ENCODE measurements at regions not wholly inside any gene's neighbourhood (a gene's known extent, or its start where the extent isn't known, plus 50 kb on each side); places are given as distances from the start of the nearest gene placed in this dataset.
"Not testable (repeated sequence)": the region's sequence is repeated elsewhere in the genome, so short reads cannot be mapped to it uniquely, and the experiment has no call there.

GRCh38 chr13:18710673-18711072, 471.0 kb downstream of the TUBA3C start:
- DNase-seq; intact Hi-C loops (cut with DNase I): not testable (repeated sequence)

- DNase-seq, result peak in 1 of 42 donors; percentile 12
- intact Hi-C loops (cut with DNase I), result not testable (repeated sequence)
These were observed 475.1 kb downstream of the TUBA3C start for GRCh38 chr13:18706538-18706937.

- DNase-seq; intact Hi-C loops (cut with DNase I): not testable (repeated sequence)
These were observed 479.0 kb downstream of the TUBA3C start for GRCh38 chr13:18702464-18703247.

- DNase-seq; intact Hi-C loops (cut with DNase I): not testable (repeated sequence)
These were observed 483.3 kb downstream of the TUBA3C start for GRCh38 chr13:18698332-18698731.

- DNase-seq; intact Hi-C loops (cut with DNase I): not testable (repeated sequence)
These were observed 483.8 kb downstream of the TUBA3C start for GRCh38 chr13:18697851-18698250.

- intact Hi-C loops (cut with DNase I); DNase-seq: not testable (repeated sequence)
These were observed 484.4 kb downstream of the TUBA3C start for GRCh38 chr13:18697221-18697620.

- intact Hi-C loops (cut with DNase I); DNase-seq: not testable (repeated sequence)
These were observed 504.2 kb downstream of the TUBA3C start for GRCh38 chr13:18677403-18677802.

- DNase-seq; intact Hi-C loops (cut with DNase I): not testable (repeated sequence)
These were observed 506.4 kb downstream of the TUBA3C start for GRCh38 chr13:18675268-18675667.

- DNase-seq; intact Hi-C loops (cut with DNase I): not testable (repeated sequence)
These were observed 507.8 kb downstream of the TUBA3C start for GRCh38 chr13:18673794-18674193.

GRCh38 chr13:18666585-18666984, 515.0 kb downstream of the TUBA3C start:
- intact Hi-C loops (cut with DNase I); DNase-seq: not testable (repeated sequence)

GRCh38 chr13:18665716-18666115, 515.9 kb downstream of the TUBA3C start:
- intact Hi-C loops (cut with DNase I); DNase-seq: not testable (repeated sequence)

- intact Hi-C loops (cut with DNase I); DNase-seq: not testable (repeated sequence)
These were observed 516.5 kb downstream of the TUBA3C start for GRCh38 chr13:18665124-18665523.

GRCh38 chr13:18663222-18663621, 518.4 kb downstream of the TUBA3C start:
- intact Hi-C loops (cut with DNase I); DNase-seq: not testable (repeated sequence)

- intact Hi-C loops (cut with DNase I), result not testable (repeated sequence)
- DNase-seq, result peak in 23 of 42 donors; percentile 1 to 52 (median 25)
These were observed 537.9 kb downstream of the TUBA3C start for GRCh38 chr13:18643644-18644172.

- intact Hi-C loops (cut with DNase I); DNase-seq: not testable (repeated sequence)
These were observed 552.7 kb downstream of the TUBA3C start for GRCh38 chr13:18628928-18629327.

GRCh38 chr13:18628428-18628827, 553.2 kb downstream of the TUBA3C start:
- DNase-seq, result no peak
- intact Hi-C loops (cut with DNase I), result no loop called here

GRCh38 chr13:18624061-18624460, 557.6 kb downstream of the TUBA3C start:
- DNase-seq; intact Hi-C loops (cut with DNase I): not testable (repeated sequence)

- intact Hi-C loops (cut with DNase I); DNase-seq: not testable (repeated sequence)
These were observed 563.2 kb downstream of the TUBA3C start for GRCh38 chr13:18618442-18618841.

- DNase-seq; intact Hi-C loops (cut with DNase I): not testable (repeated sequence)
These were observed 571.1 kb downstream of the TUBA3C start for GRCh38 chr13:18610476-18610875.

- intact Hi-C loops (cut with DNase I), result not testable (repeated sequence)
These were observed 572.3 kb downstream of the TUBA3C start for GRCh38 chr13:18609371-18609770.

More at GRCh38 chr13:18609371-18609770, 572.3 kb downstream of the TUBA3C start:
- DNase-seq, result not testable (repeated sequence)
